HG03064 (cell line): ENCODE measurements at regions not wholly inside any gene's neighbourhood (a gene's known extent, or its start where the extent isn't known, plus 50 kb on each side); places are given as distances from the start of the nearest gene placed in this dataset.

Source experiments
- ATAC-seq: cut with Tn5 transposase; IDR thresholded peaks from one replicate; pipeline ENCODE4 v1.9.1; 2021; ENCODE audit warnings: low read depth; ENCODE audit not compliant: unreplicated experiment

DNA sequence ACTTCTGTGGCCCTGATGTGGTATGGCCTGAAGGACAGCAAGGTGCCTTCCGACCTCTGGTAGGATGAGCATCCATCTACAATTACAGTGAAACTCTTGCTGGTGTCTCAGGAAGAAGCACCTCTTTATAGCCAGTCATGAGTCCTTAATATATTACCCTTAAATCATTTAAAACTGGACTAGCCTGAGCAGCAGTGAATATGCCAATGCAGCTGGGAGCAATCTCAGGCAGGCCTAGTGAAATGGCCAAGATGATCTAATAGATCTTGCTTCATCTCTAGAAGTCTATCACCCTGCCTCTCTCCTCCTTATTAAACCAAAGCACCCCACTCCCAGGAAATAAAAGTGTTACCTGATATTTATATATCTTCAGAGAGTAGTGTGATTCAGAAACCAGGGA is 66.7 kb upstream of the SORCS3 start:
- ATAC-seq = no peak

DNA sequence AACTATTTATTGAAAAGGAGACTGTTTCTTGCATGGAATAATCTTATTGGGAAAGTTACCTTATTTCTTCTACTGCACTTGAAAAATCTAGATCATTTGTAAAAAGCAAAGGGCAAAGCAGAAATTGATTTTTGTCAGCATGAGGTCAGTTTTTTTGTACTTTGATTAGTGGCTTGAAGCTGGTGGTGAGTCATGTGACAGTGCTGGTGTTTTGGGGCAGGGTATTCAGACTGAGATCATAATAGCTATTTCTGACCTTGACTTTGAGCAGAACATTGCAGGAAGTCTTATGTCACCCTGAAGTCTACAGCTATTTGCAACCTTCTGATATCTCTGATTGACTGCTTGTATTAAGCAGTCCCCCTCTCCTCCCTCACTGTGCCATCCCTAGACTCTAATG is 66.3 kb upstream of the SORCS3 start:
- no peak for ATAC-seq

- no peak for ATAC-seq
Measured at GRCh38 chr10:104576611-104577010, 64.5 kb upstream of the SORCS3 start.

DNA sequence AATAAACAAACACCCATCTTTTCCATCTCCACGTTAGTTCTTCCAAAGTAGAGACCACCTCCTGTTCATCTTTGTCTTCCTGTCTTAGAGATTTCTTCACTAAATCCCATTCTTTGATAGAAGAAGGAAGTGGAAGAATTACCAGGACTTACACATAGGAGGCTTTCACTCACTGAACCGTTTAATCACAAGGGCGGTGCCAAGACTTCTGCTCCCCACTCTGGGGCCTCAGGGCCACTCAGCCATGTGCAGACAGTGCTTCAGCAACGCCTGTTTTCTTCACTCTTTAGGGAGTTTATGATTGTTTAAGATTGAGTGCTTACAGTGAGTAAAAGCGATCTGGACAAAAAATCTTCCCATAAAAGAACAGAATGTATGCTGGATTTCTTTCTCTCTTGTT is 63.9 kb upstream of the SORCS3 start:
- ATAC-seq = no peak

DNA sequence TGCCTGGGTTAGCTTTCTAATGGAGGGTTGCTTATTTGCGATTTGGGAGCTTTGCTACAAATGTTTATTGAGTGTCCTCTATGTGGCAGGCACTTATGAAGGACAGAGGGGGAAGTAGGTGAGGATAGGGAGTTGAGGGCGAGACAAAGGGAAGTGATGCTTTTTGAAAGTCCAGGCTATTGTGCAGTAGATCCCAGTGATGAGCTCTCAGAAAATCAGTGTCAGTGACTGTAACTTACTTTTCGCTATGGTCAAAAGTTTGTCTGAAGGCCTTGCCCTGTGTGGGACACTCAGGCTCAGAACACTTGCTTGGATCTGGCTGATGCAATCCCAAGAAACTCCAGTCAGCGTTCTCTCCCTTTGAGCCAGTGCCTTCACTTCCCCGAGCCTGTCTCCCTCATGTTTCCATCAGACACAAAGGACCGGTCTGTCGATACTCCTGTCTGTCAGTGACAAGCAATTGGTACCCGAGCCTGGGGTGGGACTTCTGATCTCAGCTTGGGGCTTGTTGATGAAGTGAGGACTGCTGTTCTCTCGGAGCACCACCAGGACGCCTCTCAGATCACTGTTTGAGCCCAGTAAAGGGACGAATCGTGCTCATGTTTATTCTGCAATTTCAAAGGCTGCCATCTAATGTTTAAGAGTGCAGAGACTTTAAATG is 63.1 kb upstream of the SORCS3 start:
- ATAC-seq = no peak

DNA sequence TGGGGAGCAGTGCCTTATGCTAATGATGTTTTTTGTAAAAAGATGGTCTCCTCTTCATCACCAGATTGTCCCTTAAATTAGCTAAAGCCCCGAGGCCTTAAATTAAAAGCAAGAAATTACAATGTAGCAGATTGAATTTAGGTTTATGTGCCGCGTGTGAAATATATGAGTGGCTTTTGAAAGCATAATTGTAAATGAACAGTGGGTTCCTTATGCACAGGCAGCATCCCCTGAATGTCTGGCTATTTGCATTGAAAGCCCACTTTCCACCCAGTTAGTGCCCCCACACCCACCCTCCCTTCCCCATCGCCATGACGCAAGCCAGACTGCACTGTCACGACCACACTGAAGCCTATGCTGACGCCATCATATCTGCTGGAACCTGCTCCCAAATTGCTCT is 62.4 kb upstream of the SORCS3 start:
- no peak for ATAC-seq

GRCh38 chr10:104579136-104579535 is 62.0 kb upstream of the SORCS3 start:
- ATAC-seq = no peak

GRCh38 chr10:104580321-104580720 is 60.8 kb upstream of the SORCS3 start:
- no peak for ATAC-seq

- ATAC-seq = peak; percentile 51
Measured at GRCh38 chr10:104580774-104581675, 60.1 kb upstream of the SORCS3 start.

- ATAC-seq = no peak
Measured at GRCh38 chr10:104581884-104582601, 59.0 kb upstream of the SORCS3 start.

DNA sequence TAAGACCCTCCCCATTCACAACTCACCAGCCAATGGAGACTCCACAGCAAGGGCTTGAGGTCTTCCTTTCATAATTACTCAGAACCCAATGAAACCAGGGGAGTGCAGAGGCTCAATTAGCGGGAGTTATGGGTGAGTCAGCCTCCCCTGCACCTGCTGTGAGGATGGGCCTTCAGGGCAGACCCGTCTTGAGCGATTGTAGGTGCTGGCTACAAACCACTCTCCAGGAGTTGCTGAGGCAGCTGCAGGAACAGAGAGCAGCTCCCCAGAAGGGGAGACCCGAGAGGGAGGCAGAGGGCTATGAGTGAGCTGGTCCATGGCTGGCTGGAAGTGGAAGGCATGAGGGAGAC is 58.5 kb upstream of the SORCS3 start:
- ATAC-seq = no peak

GRCh38 chr10:104582966-104583365 is 58.1 kb upstream of the SORCS3 start:
- ATAC-seq = no peak

DNA sequence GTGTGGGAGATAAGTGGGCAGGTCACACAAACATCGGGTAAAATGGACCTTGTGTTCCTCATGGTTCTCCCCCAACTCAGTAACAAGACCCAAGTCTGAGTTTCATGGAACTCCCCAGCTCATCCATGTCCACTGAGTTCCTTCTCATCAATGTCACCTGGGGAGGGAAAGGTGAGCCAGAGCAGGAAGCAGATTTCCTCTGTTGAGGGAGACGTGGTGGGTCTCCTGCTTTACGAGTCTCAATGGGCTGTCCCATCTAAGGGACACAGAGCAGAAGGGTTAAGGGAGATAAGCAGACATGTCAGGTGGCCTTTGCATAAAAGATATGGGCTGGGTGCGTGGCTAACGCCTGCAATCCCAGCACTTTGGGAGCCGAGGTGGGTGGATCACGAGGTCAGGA is 56.5 kb upstream of the SORCS3 start:
- ATAC-seq = no peak

- no peak for ATAC-seq
Measured at GRCh38 chr10:104587751-104588150, 53.3 kb upstream of the SORCS3 start.

DNA sequence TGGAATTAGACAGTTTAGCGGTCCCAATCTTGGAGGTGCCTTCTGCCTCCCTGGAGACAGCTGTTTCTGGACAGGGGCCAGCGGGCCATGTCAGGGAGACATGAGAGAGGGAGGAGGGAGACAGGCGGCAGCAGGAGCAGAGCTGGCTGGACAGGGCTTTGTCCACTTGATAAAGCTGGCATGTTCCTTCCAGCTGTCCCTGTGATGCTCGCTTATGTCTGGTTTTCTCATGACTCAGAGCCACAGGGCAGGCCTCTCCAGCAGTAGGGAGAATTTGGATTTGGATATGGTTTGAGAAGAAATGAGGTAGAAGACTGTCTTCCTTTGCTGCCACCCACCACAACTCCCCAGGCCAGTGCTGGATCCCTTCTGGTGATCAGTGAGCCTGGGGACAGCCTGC is 51.7 kb upstream of the SORCS3 start:
- ATAC-seq = no peak

- ATAC-seq = no peak
Measured at GRCh38 chr10:104589871-104590270, 51.2 kb upstream of the SORCS3 start.
